GM18511 (cell line): ENCODE measurements at regions not wholly inside any gene's neighbourhood (a gene's known extent, or its start where the extent isn't known, plus 50 kb on each side); places are given as distances from the start of the nearest gene placed in this dataset.
"Not testable (repeated sequence)": the region's sequence is repeated elsewhere in the genome, so short reads cannot be mapped to it uniquely, and the experiment has no call there.

Experiments used
- ATAC-seq: cut with Tn5 transposase; IDR thresholded peaks from one replicate; pipeline ENCODE4 v1.9.1; 2021; ENCODE audit warnings: mild to moderate bottlenecking, moderate library complexity; ENCODE audit not compliant: unreplicated experiment

DNA sequence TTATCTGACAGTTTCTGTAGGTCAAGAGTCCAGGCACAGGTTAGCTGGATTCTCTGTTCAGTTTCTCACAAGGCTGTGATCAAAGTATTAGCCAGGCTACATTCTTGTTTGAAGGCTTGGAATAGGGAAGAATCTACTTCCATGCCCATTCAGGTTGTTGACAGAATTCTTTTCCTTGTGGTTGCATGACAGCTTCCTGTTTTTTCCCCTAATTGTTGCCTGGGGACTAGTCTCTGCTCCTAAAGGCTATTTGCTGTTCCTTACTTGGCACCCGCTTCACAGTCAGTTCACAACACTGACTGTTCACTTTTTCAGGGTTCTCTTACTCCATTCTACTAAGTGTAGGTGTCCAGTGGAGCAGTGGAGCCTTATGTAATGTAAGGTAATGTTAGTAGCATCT is 115.4 kb upstream of the GBE1 start:
- no peak for ATAC-seq

DNA sequence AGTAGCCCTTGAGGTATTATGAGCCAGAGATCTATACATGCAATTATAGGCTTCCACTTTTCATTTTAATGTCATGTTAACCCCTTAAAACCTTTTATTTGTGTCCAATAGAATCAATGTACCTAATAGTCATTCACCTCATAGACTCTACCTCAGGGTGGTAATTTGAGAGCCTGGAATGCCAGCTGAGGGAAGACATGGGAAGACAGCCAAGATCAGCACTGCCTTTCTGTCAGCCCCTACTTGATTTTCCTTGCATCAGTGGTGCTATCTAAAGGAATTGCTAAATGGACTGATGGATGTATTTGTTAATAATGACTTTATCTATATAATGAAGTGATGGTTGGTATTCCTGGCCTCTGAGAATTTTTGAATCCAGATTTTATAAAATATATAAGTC is 113.3 kb upstream of the GBE1 start:
- ATAC-seq: no peak

DNA sequence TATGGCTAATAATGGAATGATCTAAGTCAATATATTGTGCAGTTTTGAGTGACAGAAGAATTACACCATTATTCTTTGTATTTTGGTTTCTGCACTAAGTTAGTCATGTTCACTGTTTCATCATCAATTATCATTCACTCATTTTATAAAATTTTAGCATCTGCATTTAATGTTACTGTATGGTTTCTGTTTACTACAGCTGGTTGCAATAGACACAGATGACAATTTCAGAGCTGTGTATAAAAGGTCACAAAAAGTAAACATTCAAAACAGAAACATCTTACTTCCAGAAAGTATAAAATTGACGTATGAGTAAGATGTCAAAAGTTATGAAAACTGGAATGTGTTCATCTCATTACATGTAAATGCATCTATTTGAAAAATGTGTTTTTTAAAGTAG is 111.1 kb upstream of the GBE1 start:
- ATAC-seq: no peak

DNA sequence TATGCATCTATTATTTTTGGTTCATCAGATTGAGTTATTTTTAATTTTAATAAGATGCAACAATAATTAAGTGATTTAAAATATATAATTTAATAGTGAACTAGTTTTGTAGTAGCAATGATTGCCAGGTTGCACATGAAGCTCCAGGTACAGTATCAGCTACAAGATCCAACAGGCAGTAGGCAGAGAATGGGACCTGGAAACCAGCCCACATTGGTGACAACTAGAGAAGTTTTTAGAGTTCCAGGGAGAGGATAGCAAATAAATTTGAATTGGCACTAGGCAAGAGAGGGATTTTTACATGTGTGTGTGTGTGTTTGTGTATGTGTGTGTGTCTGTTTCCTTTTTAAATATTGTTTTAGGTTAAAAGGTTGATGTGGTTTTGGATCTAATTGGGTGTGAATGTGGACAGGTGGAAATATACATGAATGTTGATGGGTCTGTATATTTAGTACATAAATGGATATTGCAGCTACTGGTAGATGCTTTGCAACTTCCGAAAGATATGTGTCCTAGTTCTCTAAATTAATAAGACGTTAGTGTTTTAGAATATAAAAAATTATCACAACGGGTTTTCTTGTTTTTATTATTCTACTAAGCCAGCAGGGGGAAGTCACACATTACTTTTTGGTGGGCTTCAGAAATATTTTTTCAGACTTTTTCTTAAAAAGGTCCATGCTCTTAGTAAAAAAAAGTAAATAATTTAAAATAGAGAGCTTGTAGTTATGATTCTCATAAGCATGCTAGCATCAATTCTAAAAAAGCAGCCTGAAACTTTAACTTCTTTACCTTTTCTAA is 110.1 kb upstream of the GBE1 start:
- no peak for ATAC-seq

DNA sequence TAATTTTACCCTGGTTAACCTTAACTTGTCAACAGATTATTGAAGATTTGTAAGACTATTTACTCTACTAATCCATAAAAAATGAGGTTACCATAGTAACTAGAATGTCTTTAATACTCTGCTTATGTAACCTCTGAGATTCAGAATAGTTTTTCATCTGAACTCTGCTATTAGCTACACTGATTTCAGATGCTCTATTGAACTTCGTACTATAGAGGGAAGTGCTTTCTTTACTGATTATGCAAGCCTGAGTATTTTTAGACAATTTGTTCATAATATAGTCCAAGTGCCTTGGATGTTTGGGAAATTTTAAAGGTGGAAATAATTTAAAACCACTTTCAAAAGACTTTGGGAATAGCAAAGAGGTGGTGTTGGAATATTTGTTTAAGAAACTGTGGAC is 107.9 kb upstream of the GBE1 start:
- ATAC-seq: no peak

DNA sequence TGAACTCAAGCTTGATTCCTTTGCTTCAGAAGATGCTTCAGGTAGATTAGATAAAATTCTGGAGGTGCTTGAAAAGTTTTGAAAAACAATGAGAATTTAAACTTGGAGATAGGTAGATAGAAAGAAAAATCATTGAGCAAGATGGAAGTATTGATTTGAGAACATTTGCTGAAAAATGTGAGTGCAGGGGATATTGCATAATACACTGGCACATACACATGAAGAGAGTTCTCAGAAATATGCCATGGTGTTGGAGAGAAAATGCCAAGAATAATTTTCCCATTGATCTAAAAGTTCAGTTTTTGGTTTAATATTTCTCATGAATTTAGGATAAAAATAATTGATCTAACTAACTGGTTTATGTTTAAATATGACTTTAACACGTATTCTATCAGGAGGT is 107.2 kb upstream of the GBE1 start:
- no peak for ATAC-seq

DNA sequence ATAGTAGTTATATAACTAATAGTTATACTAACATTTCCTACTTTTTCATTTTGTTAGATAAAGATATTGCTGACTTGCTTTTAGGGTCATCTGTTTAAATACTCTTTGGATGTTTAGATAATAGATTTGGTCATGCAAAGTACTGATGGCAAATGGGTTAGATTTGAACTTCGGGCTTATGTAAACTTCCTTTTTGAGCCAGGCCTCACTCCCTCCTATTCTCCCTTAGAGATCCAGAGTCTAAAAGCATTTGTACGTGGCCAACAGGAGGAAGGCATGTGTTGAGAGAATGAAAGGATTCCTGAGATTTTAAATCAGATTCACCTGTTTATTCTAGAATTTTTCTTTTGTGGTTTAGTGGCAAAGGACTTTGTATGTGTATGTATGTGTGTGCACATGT is 106.4 kb upstream of the GBE1 start:
- no peak for ATAC-seq

DNA sequence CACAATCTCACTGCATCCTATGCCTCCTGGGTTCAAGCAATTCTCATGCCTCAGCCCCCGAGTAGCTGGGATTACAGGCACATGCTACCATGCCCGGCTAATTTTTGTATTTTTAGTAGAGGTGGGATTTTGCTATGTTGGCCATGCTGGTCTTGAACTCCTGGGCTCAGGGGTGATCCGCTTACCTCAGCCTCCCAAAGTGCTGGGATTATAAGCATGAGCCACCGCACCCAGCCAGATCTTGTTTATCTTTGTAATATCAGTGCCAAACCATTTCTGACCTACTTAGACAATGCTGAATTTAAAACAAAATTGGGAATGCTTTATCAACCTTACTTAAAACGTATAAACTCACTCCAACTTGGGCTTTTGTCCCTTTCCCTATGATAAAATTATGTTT is 103.7 kb upstream of the GBE1 start:
- not testable (repeated sequence) for ATAC-seq

DNA sequence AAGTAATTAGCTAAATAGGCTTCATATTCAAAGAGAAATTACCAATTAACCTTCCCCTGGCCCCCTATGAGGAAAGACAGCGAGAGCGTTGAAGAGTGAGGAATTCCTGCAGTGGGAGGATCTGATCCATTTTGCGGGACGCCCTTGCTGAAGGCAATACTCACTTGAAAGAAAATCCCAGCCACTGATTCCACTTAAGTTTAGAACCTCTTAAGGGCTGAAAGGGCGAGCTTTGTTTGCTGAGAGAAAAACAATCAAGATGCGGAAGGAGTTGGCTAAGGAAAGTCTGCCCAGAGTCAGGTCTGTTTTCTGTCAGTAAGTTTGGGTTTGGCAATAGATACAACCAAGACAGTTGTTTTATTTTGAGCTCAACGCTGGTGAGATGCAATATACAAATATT is 102.8 kb upstream of the GBE1 start:
- no peak for ATAC-seq

DNA sequence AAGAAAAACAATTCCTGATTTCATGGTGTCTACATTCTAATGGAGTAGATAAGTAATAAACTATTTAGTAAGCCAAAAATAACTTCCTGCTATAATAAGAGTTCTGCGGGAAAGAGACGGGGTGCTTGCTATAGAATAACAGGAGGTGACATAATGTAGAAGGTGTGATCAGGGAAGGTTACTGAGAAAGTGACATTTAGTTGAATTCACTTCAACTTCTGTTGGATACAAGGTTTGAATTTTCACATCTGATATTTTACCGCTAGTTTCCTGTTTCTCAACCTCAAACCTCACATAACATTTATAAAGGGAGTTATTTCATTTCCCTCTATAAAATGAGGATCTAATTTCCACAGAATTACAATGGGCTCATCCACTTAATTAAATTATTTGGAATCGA is 102.3 kb upstream of the GBE1 start:
- ATAC-seq: no peak

DNA sequence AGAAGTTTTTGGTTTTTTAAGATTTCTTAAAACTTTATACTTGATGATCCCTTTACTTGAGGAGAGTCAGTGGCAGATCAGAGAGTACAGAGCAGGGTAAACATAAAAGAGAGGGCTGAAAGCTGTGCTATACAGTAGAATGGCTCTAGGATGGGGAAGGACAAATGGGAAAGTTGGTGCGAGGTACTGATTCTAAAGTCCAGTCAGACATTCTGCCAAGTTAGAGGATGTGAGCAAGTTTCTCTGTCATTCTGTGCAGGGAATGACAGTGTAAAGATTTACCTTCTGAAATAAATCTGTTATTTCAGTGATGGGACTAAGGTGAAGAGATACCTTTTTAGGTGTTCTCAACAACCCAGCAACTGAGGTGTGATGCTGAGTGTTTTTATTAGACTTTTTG is 100.1 kb upstream of the GBE1 start:
- no peak for ATAC-seq

DNA sequence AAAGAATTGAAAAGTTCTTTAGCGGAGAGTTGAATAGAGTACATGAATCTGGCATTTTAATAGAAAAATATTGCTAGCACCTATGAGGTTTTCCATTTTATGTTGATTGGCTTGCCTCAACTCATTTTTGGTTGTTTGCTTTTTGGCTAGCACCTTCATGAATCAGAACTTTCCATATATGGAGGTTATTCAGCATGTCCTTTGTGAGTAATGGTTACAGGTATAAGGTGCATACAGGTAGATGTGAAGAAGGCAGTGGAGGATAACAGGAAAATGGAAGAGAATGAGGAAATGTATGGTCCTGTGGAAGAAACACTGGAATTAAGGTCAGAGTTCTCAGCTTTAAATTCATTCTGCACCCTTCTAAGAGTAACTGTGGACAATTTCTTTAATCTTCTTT is 98.1 kb upstream of the GBE1 start:
- ATAC-seq: no peak

DNA sequence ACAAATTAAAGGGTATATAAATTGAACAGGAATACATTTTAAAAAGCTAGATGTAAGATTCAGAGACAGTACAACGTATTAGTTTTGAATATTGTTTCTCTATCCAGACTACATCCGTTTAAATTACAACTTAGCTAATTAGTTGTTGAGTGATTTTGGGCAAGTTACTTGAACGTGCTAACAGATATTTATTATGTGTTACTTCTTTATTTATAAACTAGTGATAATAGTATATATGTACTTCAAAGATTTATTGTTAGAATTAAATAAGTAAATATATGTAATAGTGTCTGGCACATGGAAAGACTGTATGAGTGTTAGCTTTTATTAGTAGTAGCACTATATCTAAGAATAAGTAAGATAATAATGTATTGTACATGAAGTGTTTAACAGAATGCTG is 92.0 kb upstream of the GBE1 start:
- no peak for ATAC-seq

DNA sequence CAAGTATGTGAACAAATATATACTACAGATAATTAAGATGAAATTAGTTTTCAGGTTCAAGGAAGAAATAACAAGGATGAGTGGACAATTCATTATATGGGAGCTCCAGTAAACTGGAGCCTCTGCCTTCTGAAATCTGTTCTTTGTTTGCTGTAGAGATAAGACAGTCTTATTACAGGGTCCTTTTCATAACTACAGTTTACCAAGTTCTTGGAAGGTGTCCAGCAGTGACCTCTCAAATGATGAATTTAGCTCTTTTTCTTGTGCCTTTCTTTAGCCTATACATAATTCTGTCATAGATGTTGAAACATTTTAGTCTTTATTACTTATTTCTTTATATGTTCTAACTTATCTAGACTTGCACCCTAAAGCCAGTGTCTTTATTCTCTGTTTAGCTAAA is 89.7 kb upstream of the GBE1 start:
- ATAC-seq: no peak

DNA sequence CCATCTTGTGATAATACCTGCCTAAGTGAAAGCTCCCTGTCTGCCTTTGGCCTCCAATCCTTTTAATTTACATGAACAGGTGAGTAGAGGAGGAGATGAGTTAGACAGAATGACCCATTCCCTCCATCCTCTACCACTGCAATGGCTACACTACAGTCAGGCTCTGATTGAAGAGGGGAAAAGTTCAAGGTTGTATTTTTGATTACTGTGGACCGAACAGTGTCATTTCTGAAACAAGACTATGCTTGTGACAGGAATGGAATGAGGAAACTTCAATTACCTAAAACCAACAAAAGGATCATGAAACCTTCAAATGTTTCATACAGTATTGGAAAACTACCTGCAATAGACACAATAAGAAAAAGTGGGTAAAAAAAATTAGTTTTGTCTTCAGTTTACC is 85.5 kb upstream of the GBE1 start:
- no peak for ATAC-seq

DNA sequence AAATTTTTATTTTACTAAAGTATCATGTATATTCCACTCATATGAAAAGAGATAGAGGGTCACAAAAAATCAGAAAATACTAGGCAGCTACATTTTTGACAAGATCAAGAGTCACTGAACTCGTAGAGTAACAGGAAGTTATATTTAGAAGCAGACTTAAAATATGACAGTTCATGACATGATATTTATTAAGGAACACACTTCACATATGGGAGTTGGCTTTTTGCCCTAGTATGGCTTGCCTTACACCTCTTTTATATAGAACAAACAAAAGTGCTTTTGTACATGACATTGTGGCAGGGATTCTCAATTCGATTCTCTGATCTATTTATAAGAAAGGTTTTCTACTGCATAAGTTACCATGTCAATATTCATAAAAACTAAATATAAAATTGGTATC is 80.1 kb upstream of the GBE1 start:
- no peak for ATAC-seq

DNA sequence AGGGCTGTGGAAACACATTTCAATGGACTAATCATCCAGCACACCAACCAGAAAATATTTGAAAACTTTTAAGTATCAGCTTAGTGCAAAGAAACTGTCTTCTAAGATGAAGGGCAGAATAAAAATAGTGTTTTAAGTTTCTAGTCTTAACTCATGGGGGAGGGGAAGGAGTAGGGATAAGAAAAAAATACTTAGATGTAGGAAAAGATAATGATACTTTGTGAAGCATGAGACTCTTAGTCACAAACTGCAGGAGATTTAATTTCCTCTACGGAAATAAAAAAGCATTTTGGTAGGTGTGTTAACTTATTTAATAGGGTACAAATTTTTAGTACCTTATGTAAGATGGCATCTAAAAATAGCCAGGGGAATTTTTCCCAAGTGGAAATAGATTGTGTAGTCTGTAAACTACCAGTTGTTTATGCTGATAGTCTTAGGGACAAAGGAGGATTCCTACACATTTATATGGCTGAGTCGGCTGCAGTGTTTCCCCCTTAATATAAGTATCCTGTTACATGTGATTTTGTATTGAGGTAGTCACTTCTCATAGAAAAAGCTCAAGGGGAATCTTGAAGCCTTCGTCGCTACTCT is 78.2 kb upstream of the GBE1 start:
- ATAC-seq: no peak

DNA sequence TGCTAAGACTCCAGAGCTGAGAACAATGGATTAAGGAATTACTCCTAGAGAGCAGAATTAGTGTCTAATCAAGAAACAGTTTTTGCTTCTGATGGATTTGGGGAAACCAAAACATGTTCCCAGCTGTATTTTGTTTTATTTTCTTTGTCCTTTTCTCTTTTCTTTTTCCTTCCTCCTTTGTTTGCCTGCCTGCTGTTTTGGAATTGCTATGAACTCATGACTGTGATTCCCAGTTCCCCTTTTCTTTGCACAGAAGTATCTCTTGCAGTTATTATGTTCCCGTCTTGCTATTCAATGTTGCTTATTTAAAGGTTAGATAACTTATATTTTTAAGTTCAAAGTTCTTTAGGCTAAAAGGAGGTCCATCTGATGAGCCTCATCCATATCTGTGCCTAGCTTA is 77.0 kb upstream of the GBE1 start:
- ATAC-seq: no peak

DNA sequence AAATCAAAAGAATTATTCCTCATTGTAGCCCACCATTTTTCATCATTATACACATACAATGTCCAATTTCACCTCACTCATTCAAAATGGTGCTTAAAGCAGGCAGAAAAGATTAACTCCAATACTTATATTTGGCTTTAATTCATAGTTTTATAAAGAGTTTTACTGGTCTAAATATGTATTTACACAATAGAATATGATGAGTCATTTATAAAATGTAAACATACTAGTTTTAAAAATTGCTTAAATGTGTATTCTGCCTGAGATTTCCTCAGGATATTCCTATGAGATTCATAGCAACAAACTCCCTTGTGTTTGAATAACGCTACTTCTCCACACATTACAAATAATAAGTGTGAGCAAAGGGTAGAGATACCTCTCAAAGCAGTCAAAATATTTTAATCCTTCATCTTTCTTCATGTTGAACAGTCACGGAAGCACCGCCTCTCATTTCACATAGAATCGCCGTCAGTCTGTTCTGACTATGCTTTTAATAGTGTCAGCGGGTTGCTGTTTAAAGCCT is 75.7 kb upstream of the GBE1 start:
- no peak for ATAC-seq

DNA sequence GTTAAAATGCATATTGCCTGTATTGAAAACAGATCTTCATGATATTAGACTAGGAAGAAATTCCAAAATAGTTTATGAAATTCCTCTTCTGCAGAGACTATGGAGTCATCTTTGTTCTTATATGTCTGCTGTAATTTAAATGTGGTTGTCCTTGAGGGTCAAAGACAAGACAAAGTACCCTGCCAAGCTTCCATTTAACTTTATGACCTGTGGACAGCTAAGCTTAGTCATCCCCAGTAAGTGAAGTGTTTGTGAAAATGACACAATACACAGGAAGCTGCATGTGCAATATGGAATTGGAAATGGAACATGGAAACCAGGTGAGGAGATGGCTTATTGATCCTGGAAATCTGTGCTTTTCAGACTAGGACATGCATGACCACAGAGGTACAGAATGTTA is 68.5 kb upstream of the GBE1 start:
- no peak for ATAC-seq

DNA sequence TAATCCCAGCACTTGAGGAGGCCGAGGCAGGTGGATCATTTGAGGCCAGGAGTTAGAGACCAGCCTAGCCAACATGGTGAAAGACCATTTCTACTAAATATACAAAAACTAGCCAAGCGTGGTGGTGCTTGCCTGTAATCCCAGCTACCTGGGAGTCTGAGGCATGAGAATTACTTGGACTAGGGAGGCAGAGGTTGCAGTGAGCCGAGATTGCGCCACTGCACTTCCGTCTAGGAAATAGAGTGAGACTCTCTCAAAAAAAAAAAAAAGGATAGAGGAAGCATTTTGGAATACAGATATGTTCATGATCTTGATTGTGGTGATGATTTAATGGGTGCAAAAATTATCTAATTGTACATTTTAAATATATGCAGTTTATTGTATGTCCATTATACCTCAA is 67.8 kb upstream of the GBE1 start:
- not testable (repeated sequence) for ATAC-seq

DNA sequence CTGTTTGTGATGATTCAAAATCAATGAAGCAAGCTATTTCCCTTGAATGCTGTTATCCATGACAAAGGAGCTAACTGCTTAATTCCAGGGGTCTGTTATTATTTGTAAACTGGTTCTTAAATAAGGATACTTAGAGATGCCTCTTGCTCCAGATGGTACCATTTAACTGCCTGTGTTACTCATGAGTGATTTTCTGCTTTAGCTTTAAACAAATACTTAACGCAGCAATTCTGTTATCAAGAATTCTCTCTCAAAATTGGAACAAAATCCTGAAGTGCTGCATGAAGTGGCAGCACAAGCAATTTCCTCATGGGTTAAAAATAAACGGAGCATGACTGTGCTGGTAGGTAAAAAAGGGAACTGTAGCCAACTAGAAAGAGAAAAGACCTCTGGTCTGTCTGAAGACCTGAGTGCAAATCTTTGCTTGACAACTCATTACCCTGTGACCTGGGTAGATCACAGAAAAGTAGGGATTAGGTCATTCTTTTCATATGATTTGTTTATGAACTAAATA is 62.5 kb upstream of the GBE1 start:
- ATAC-seq: peak; percentile 97

DNA sequence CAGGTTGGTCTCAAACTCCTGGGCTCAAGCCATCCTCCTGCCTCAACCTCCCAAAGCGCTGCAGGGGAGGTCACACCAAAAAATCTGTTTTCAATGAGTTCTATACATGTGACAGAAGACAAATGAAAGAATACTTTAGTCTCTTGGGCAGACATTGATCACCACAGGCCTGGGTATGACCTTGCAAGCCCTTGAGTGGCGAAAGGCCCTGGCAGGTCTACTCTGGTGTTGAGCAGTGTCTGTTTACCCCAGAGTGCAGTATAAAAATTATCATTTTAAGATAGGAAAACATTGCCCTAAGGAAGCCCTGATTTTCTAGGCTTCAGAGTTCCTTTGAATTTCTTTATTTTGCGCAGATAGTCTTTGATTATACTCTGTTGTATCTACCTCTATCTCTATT is 61.6 kb upstream of the GBE1 start:
- no peak for ATAC-seq
